HFFc6 (cell line): ENCODE measurements at regions not wholly inside any gene's neighbourhood (a gene's known extent, or its start where the extent isn't known, plus 50 kb on each side); places are given as distances from the start of the nearest gene placed in this dataset.

ENCODE experiments used
- DNase-seq: peaks from one replicate; pipeline ENCODE4 v3.0.0-alpha.2; 2018
- H3K27ac Mint-ChIP-seq: 2 replicates; pipeline ENCODE4 v1.8.0; 2020; ENCODE audit warnings: mild to moderate bottlenecking, mixed read lengths
- H3K27me3 Mint-ChIP-seq: 2 replicates; pipeline ENCODE4 v1.8.0; 2021; ENCODE audit warnings: mild to moderate bottlenecking, moderate library complexity, mixed read lengths; ENCODE audit not compliant: insufficient read depth
- H3K36me3 Mint-ChIP-seq: 2 replicates; pipeline ENCODE4 v1.8.0; 2021; ENCODE audit warnings: low read depth, mixed read lengths
- H3K4me1 Mint-ChIP-seq: 2 replicates; pipeline ENCODE4 v1.8.0; 2020; ENCODE audit warnings: low read depth, mixed read lengths
- H3K4me3 Mint-ChIP-seq: 2 replicates; pipeline ENCODE4 v1.8.0; 2020; ENCODE audit warnings: mild to moderate bottlenecking, moderate library complexity, mixed read lengths
- H3K9me3 Mint-ChIP-seq: 2 replicates; pipeline ENCODE4 v1.8.0; 2020; ENCODE audit warnings: mild to moderate bottlenecking, mixed read lengths
- CTCF ChIP-seq: fragments of 200-600 bp; sonication (generic); IDR thresholded peaks from 2 replicates; pipeline ENCODE4 v1.5.0; 2021; ENCODE audit warnings: antibody characterized with exemption, mild to moderate bottlenecking

- no peaks in the 10 kb centered on the region for H3K4me1 Mint-ChIP-seq
- peaks cover 2% of the 10 kb centered on the region for H3K27me3 Mint-ChIP-seq
- no peak for TF ChIP-seq CTCF
- H3K36me3 Mint-ChIP-seq, result no peaks in the 10 kb centered on the region
- no peak for DNase-seq
- H3K9me3 Mint-ChIP-seq, result no peaks in the 10 kb centered on the region
- H3K27ac Mint-ChIP-seq, result no peak overlapping the region
- H3K4me3 Mint-ChIP-seq, result no peak overlapping the region
Measured at GRCh38 chr1:221241592-221241991, 362.3 kb downstream of the HLX start.

GRCh38 chr1:221246067-221246466 is 366.8 kb downstream of the HLX start:
- H3K27ac Mint-ChIP-seq, result no peak overlapping the region
- no peaks in the 10 kb centered on the region for H3K9me3 Mint-ChIP-seq
- no peak for DNase-seq
- H3K36me3 Mint-ChIP-seq, result no peaks in the 10 kb centered on the region
- no peak overlapping the region for H3K4me3 Mint-ChIP-seq
- no peak for TF ChIP-seq CTCF
- H3K4me1 Mint-ChIP-seq, result no peaks in the 10 kb centered on the region
- H3K27me3 Mint-ChIP-seq, result no peaks in the 10 kb centered on the region; the same call in 1 of the 2 replicates

GRCh38 chr1:221246628-221247415 is 367.6 kb downstream of the HLX start:
- no peaks in the 10 kb centered on the region for H3K36me3 Mint-ChIP-seq
- no peaks in the 10 kb centered on the region for H3K4me1 Mint-ChIP-seq
- H3K9me3 Mint-ChIP-seq, result no peaks in the 10 kb centered on the region
- H3K27ac Mint-ChIP-seq, result no peak overlapping the region
- no peak for TF ChIP-seq CTCF
- H3K27me3 Mint-ChIP-seq, result no peaks in the 10 kb centered on the region; the same call in 1 of the 2 replicates
- no peak overlapping the region for H3K4me3 Mint-ChIP-seq
- no peak for DNase-seq

- Mint-ChIP-seq H3K9me3 (no peaks in the 10 kb centered on the region), H3K36me3 (no peaks in the 10 kb centered on the region), H3K27me3 (no peaks in the 10 kb centered on the region; the same call in 1 of the 2 replicates), H3K27ac (no peak overlapping the region), H3K4me3 (no peak overlapping the region), H3K4me1 (no peaks in the 10 kb centered on the region)
- DNase-seq, result no peak
- no peak for TF ChIP-seq CTCF
Measured at GRCh38 chr1:221251580-221251979, 372.3 kb downstream of the HLX start.

- no peak for TF ChIP-seq CTCF
- Mint-ChIP-seq H3K4me3 (no peak overlapping the region), H3K4me1 (no peaks in the 10 kb centered on the region), H3K9me3 (peaks cover 14% of the 10 kb centered on the region), H3K36me3 (peaks cover 11% of the 10 kb centered on the region; the same call in 1 of the 2 replicates), H3K27ac (no peak overlapping the region), H3K27me3 (no peaks in the 10 kb centered on the region; the same call in 1 of the 2 replicates)
- DNase-seq, result no peak
Measured at GRCh38 chr1:221254813-221255212, 375.6 kb downstream of the HLX start.
